Skeletal muscle satellite cell (primary cell): ENCODE measurements at regions not wholly inside any gene's neighbourhood (a gene's known extent, or its start where the extent isn't known, plus 50 kb on each side); places are given as distances from the start of the nearest gene placed in this dataset.

ENCODE experiments used
- H3K27me3 ChIP-seq: 2 replicates; pipeline ENCODE4 v1.7.0; 2013; ENCODE audit warnings: low read length; ENCODE audit not compliant: control insufficient read depth, insufficient read depth
- H3K36me3 ChIP-seq: 2 replicates; pipeline ENCODE4 v1.7.0; 2013; ENCODE audit warnings: mild to moderate bottlenecking, control low read depth, low read length; ENCODE audit not compliant: insufficient read depth
- H3K4me1 ChIP-seq: 2 replicates; pipeline ENCODE4 v1.7.0; 2013; ENCODE audit warnings: low read length; ENCODE audit not compliant: control insufficient read depth, insufficient read depth
- H3K4me2 ChIP-seq: 2 replicates; pipeline ENCODE4 v1.7.0; 2013; ENCODE audit warnings: mild to moderate bottlenecking, low read length
- H3K4me3 ChIP-seq: 2 replicates; pipeline ENCODE4 v1.7.0; 2013; ENCODE audit warnings: low read length
- H3K9ac ChIP-seq: 2 replicates; pipeline ENCODE4 v1.7.0; 2013; ENCODE audit warnings: mild to moderate bottlenecking, low read depth, low read length, moderate library complexity
- H3K9me3 ChIP-seq: replicated peaks from 2 replicates; pipeline ENCODE4 v1.7.0; 2013; ENCODE audit warnings: mild to moderate bottlenecking, control low read depth, low read length

- Histone ChIP-seq H3K9ac (no peak overlapping the region), H3K4me2 (no peak overlapping the region), H3K36me3 (no peaks in the 10 kb centered on the region), H3K9me3 (peaks cover 23% of the 10 kb centered on the region), H3K27me3 (no peaks in the 10 kb centered on the region), H3K4me1 (no peaks in the 10 kb centered on the region), H3K4me3 (no peak overlapping the region)
Observed at GRCh38 chr7:156125841-156126730, 313.8 kb upstream of the SHH start.

- peaks cover 17% of the 10 kb centered on the region for H3K9me3 ChIP-seq
- H3K36me3 ChIP-seq, result no peaks in the 10 kb centered on the region
- no peaks in the 10 kb centered on the region for H3K4me1 ChIP-seq
- no peak overlapping the region for H3K4me3 ChIP-seq
- no peaks in the 10 kb centered on the region for H3K27me3 ChIP-seq
- H3K9ac ChIP-seq, result no peak overlapping the region
- H3K4me2 ChIP-seq, result no peak overlapping the region
Observed at GRCh38 chr7:156124356-156124755, 312.1 kb upstream of the SHH start.

GRCh38 chr7:156123362-156123761 lies 311.1 kb upstream of the SHH start:
- no peaks in the 10 kb centered on the region for H3K36me3 ChIP-seq
- H3K27me3 ChIP-seq, result no peaks in the 10 kb centered on the region
- no peak overlapping the region for H3K9ac ChIP-seq
- H3K4me1 ChIP-seq, result no peaks in the 10 kb centered on the region
- H3K9me3 ChIP-seq, result peaks cover 17% of the 10 kb centered on the region
- H3K4me3 ChIP-seq, result no peak overlapping the region
- no peak overlapping the region for H3K4me2 ChIP-seq

GRCh38 chr7:156122752-156123354 lies 310.6 kb upstream of the SHH start:
- H3K4me3 ChIP-seq, result no peak overlapping the region
- peaks cover 20% of the 10 kb centered on the region for H3K9me3 ChIP-seq
- no peaks in the 10 kb centered on the region for H3K36me3 ChIP-seq
- H3K4me1 ChIP-seq, result no peaks in the 10 kb centered on the region
- H3K4me2 ChIP-seq, result no peak overlapping the region
- H3K27me3 ChIP-seq, result no peaks in the 10 kb centered on the region
- no peak overlapping the region for H3K9ac ChIP-seq

GRCh38 chr7:156121956-156122355 lies 309.7 kb upstream of the SHH start:
- H3K4me2 ChIP-seq, result no peak overlapping the region
- no peak overlapping the region for H3K9ac ChIP-seq
- H3K9me3 ChIP-seq, result peaks cover 20% of the 10 kb centered on the region

GRCh38 chr7:156121434-156121833 lies 309.2 kb upstream of the SHH start:
- peaks cover 20% of the 10 kb centered on the region for H3K9me3 ChIP-seq
- no peaks in the 10 kb centered on the region for H3K36me3 ChIP-seq
- H3K27me3 ChIP-seq, result no peaks in the 10 kb centered on the region
- no peak overlapping the region for H3K4me3 ChIP-seq
- no peaks in the 10 kb centered on the region for H3K4me1 ChIP-seq
- no peak overlapping the region for H3K9ac ChIP-seq
- H3K4me2 ChIP-seq, result no peak overlapping the region

More at GRCh38 chr7:156121956-156122355, 309.7 kb upstream of the SHH start:
- Histone ChIP-seq H3K4me3 (no peak overlapping the region), H3K36me3 (no peaks in the 10 kb centered on the region), H3K4me1 (no peaks in the 10 kb centered on the region), H3K27me3 (no peaks in the 10 kb centered on the region)

- no peaks in the 10 kb centered on the region for H3K27me3 ChIP-seq
- no peaks in the 10 kb centered on the region for H3K4me1 ChIP-seq
- H3K36me3 ChIP-seq, result no peaks in the 10 kb centered on the region
- H3K4me3 ChIP-seq, result no peak overlapping the region
- peaks cover 16% of the 10 kb centered on the region for H3K9me3 ChIP-seq
- no peak overlapping the region for H3K4me2 ChIP-seq
- H3K9ac ChIP-seq, result no peak overlapping the region
Observed at GRCh38 chr7:156120552-156120951, 308.3 kb upstream of the SHH start.

- Histone ChIP-seq H3K4me2 (no peak overlapping the region), H3K4me1 (no peaks in the 10 kb centered on the region), H3K36me3 (no peaks in the 10 kb centered on the region), H3K4me3 (no peak overlapping the region), H3K27me3 (no peaks in the 10 kb centered on the region), H3K9me3 (peaks cover 15% of the 10 kb centered on the region), H3K9ac (no peak overlapping the region)
Observed at GRCh38 chr7:156119771-156120170, 307.5 kb upstream of the SHH start.

- H3K9ac ChIP-seq, result no peak overlapping the region
- H3K4me2 ChIP-seq, result no peak overlapping the region
- H3K36me3 ChIP-seq, result no peaks in the 10 kb centered on the region
- no peaks in the 10 kb centered on the region for H3K4me1 ChIP-seq
- H3K4me3 ChIP-seq, result no peak overlapping the region
- peaks cover 13% of the 10 kb centered on the region for H3K9me3 ChIP-seq
- H3K27me3 ChIP-seq, result no peaks in the 10 kb centered on the region
Observed at GRCh38 chr7:156118248-156118645, 306.0 kb upstream of the SHH start.

GRCh38 chr7:156117542-156118247 lies 305.4 kb upstream of the SHH start:
- peaks cover 12% of the 10 kb centered on the region for H3K9me3 ChIP-seq
- no peaks in the 10 kb centered on the region for H3K36me3 ChIP-seq
- H3K4me2 ChIP-seq, result no peak overlapping the region
- no peak overlapping the region for H3K9ac ChIP-seq
- H3K27me3 ChIP-seq, result no peaks in the 10 kb centered on the region
- no peaks in the 10 kb centered on the region for H3K4me1 ChIP-seq
- H3K4me3 ChIP-seq, result no peak overlapping the region

GRCh38 chr7:156116514-156117215 lies 304.4 kb upstream of the SHH start:
- no peaks in the 10 kb centered on the region for H3K27me3 ChIP-seq
- H3K9ac ChIP-seq, result no peak overlapping the region

More at GRCh38 chr7:156116514-156117215, 304.4 kb upstream of the SHH start:
- peaks cover 6% of the 10 kb centered on the region for H3K9me3 ChIP-seq
- H3K4me1 ChIP-seq, result no peaks in the 10 kb centered on the region
- H3K36me3 ChIP-seq, result no peaks in the 10 kb centered on the region
- no peak overlapping the region for H3K4me3 ChIP-seq
- H3K4me2 ChIP-seq, result no peak overlapping the region
